ENCODE measurements at regions not wholly inside any gene's neighbourhood (a gene's known extent, or its start where the extent isn't known, plus 50 kb on each side); places are given as distances from the start of the nearest gene placed in this dataset.

- TF ChIP-seq, protein P1, sequence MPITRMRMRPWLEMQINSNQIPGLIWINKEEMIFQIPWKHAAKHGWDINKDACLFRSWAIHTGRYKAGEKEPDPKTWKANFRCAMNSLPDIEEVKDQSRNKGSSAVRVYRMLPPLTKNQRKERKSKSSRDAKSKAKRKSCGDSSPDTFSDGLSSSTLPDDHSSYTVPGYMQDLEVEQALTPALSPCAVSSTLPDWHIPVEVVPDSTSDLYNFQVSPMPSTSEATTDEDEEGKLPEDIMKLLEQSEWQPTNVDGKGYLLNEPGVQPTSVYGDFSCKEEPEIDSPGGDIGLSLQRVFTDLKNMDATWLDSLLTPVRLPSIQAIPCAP (CRISPR knock-in tag; IDR thresholded peaks at IDR 0.05; ENCODE audit: low read depth) = no peak
- TF ChIP-seq ZNF660 (CRISPR knock-in tag; IDR thresholded peaks at IDR 0.05; ENCODE audit: borderline replicate concordance, low read depth) (no peak), ZNF143 (CRISPR knock-in tag; IDR thresholded peaks at IDR 0.05) (no peak), ZNF274 (CRISPR knock-in tag; IDR thresholded peaks at IDR 0.05) (no peak), POLR2A (IDR thresholded peaks at IDR 0.05; ENCODE audit: insufficient read depth in 1 of 2, low read depth in 2 of 2, low read length in 2 of 2) (no peak)
These were observed 690.2 kb downstream of the FAT4 start (continued) for GRCh38 chr4:126004941-126005340.

- BruUV-seq (replicated peaks) = no TSS peak
- FAIRE-seq = no peak
These were observed 692.4 kb downstream of the FAT4 start for GRCh38 chr4:126007142-126007541.

More at GRCh38 chr4:126007142-126007541, 692.4 kb downstream of the FAT4 start:
- H3K79me2 ChIP-seq (ENCODE audit: insufficient read depth, low read length) = no peaks in the 10 kb centered on the region
- no peaks in the 10 kb centered on the region for H3K27me3 ChIP-seq (ENCODE audit: control insufficient read depth in 1 of 2, insufficient read depth in 2 of 2, low read length in 2 of 2)
- intact Hi-C loops (cut with micrococcal nuclease; ENCODE audit: unreplicated experiment) (no loop called here), in situ Hi-C loops (cut with HindIII; ENCODE audit: extremely low pct_ligation_motif_present, low pct_unique_long_range_greater_than_20kb) (no loop called here)
- 15% methylated on average over 3 of the region's 3 CpGs for whole genome bisulfite sequencing (ENCODE audit: low lambda C conversion rate)
- no peaks in the 10 kb centered on the region for H4K20me1 ChIP-seq (ENCODE audit: insufficient read depth, low read length)
- no peaks in the 10 kb centered on the region for H3K4me1 ChIP-seq (ENCODE audit: insufficient read depth, low read length)
- no peaks in the 10 kb centered on the region for H3K9me3 ChIP-seq (ENCODE audit: low read length)
- peak; percentile 76 for TF ChIP-seq CREB1 (IDR thresholded peaks at IDR 0.05)
- no peak for TF ChIP-seq CREB1 (CRISPR knock-in tag; IDR thresholded peaks at IDR 0.05)
- TF ChIP-seq ATF7 (IDR thresholded peaks at IDR 0.05) = peak; percentile 68
- TF ChIP-seq ATF7 (CRISPR knock-in tag; IDR thresholded peaks at IDR 0.05) = no peak
- TF ChIP-seq EHMT2 (IDR thresholded peaks at IDR 0.05; ENCODE audit: borderline replicate concordance, low read depth, low read length) = no peak
- TF ChIP-seq THAP9 (CRISPR knock-in tag; IDR thresholded peaks at IDR 0.05; ENCODE audit: borderline replicate concordance) = no peak
- TF ChIP-seq ZNF670 (CRISPR knock-in tag; IDR thresholded peaks at IDR 0.05; ENCODE audit: borderline replicate concordance) = no peak
- TF ChIP-seq, protein P2, sequence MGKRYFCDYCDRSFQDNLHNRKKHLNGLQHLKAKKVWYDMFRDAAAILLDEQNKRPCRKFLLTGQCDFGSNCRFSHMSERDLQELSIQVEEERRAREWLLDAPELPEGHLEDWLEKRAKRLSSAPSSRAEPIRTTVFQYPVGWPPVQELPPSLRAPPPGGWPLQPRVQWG (CRISPR knock-in tag; IDR thresholded peaks at IDR 0.05; ENCODE audit: borderline replicate concordance, low read depth) = no peak
- no peak overlapping the region for H2AFZ ChIP-seq (ENCODE audit: low read length)
- CTCF ChIA-PET (ENCODE audit: low intra/inter-chr PET ratio, low total read pairs) = no interaction called here
- DNase-seq (ENCODE audit: low spot score) = no peak
- H3K4me2 ChIP-seq (ENCODE audit: low read depth, low read length) = no peak overlapping the region
- ATAC-seq = no peak
- no peak overlapping the region for H3K9ac ChIP-seq (ENCODE audit: insufficient read depth, low read depth, low read length)
- H3K27ac ChIP-seq (ENCODE audit: extremely low read length, insufficient read depth, low read length) = no peak overlapping the region
- H3K4me3 ChIP-seq (replicated peaks in 1 of 3; ENCODE audit: insufficient read depth in 1 of 3, low read depth in 2 of 3, low read length in 3 of 3) = no peak overlapping the region
- POLR2A ChIA-PET = no interaction called here
- H3K36me3 ChIP-seq (replicated peaks in 1 of 2; ENCODE audit: control insufficient read depth in 1 of 2, insufficient read depth in 2 of 2, low read length in 2 of 2) = no peaks in the 10 kb centered on the region
